ENCODE measurements at regions not wholly inside any gene's neighbourhood (a gene's known extent, or its start where the extent isn't known, plus 50 kb on each side); places are given as distances from the start of the nearest gene placed in this dataset.
A peak's percentile ranks its signal among the peaks of the same experiment; 100 is the strongest.

- no peak for DNase-seq (ENCODE audit: extremely low spot score)
- no peak for TF ChIP-seq CTBP1 (IDR thresholded peaks at IDR 0.05; ENCODE audit: borderline replicate concordance)
- TF ChIP-seq FOXA1 (IDR thresholded peaks at IDR 0.05): no peak
- TF ChIP-seq BHLHE40 (IDR thresholded peaks at IDR 0.05; ENCODE audit: borderline replicate concordance): no peak
- no peak for TF ChIP-seq ZNF384 (IDR thresholded peaks at IDR 0.05)
- no peak for TF ChIP-seq SP1 (IDR thresholded peaks at IDR 0.05)
- no peak for TF ChIP-seq ELF4 (IDR thresholded peaks at IDR 0.05)
- TF ChIP-seq HDGF (IDR thresholded peaks at IDR 0.05; ENCODE audit: borderline replicate concordance): no peak
- TF ChIP-seq SUZ12 (IDR thresholded peaks at IDR 0.05): no peak
- TF ChIP-seq, protein P1, sequence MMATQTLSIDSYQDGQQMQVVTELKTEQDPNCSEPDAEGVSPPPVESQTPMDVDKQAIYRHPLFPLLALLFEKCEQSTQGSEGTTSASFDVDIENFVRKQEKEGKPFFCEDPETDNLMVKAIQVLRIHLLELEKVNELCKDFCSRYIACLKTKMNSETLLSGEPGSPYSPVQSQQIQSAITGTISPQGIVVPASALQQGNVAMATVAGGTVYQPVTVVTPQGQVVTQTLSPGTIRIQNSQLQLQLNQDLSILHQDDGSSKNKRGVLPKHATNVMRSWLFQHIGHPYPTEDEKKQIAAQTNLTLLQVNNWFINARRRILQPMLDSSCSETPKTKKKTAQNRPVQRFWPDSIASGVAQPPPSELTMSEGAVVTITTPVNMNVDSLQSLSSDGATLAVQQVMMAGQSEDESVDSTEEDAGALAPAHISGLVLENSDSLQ (IDR thresholded peaks at IDR 0.05): no peak
- TF ChIP-seq L3MBTL2 (conservative IDR thresholded peaks at IDR 0.05): no peak
- TF ChIP-seq FOXK2 (IDR thresholded peaks at IDR 0.05): no peak
- no peak for TF ChIP-seq FOXM1 (IDR thresholded peaks at IDR 0.05; ENCODE audit: borderline replicate concordance)
- TF ChIP-seq NFRKB (IDR thresholded peaks at IDR 0.05): no peak
- TF ChIP-seq TARDBP (IDR thresholded peaks at IDR 0.05): no peak
- TF ChIP-seq ARNT (IDR thresholded peaks at IDR 0.05): no peak
- TF ChIP-seq LEF1 (IDR thresholded peaks at IDR 0.05; ENCODE audit: borderline replicate concordance): no peak
- POLR2A ChIA-PET: no interaction called here
- CTCF ChIA-PET: no interaction called here
These were observed 82.7 kb downstream of the SIK1 start for GRCh38 chr21:43343992-43344886.

- CTCF ChIA-PET: no interaction called here
- POLR2A ChIA-PET: no interaction called here
- DNase-seq (ENCODE audit: extremely low spot score): no peak
- TF ChIP-seq ZNF384 (IDR thresholded peaks at IDR 0.05): no peak
- no peak for TF ChIP-seq BHLHE40 (IDR thresholded peaks at IDR 0.05; ENCODE audit: borderline replicate concordance)
- TF ChIP-seq, protein P1 (IDR thresholded peaks at IDR 0.05): no peak
- TF ChIP-seq L3MBTL2 (conservative IDR thresholded peaks at IDR 0.05): no peak
- no peak for TF ChIP-seq SP1 (IDR thresholded peaks at IDR 0.05)
- no peak for TF ChIP-seq NFRKB (IDR thresholded peaks at IDR 0.05)
- no peak for TF ChIP-seq FOXA1 (IDR thresholded peaks at IDR 0.05)
- TF ChIP-seq SUZ12 (IDR thresholded peaks at IDR 0.05): no peak
- no peak for TF ChIP-seq CTBP1 (IDR thresholded peaks at IDR 0.05; ENCODE audit: borderline replicate concordance)
- no peak for TF ChIP-seq LEF1 (IDR thresholded peaks at IDR 0.05; ENCODE audit: borderline replicate concordance)
- no peak for TF ChIP-seq ELF4 (IDR thresholded peaks at IDR 0.05)
- no peak for TF ChIP-seq ARNT (IDR thresholded peaks at IDR 0.05)
- TF ChIP-seq TARDBP (IDR thresholded peaks at IDR 0.05): no peak
- no peak for TF ChIP-seq FOXK2 (IDR thresholded peaks at IDR 0.05)
- no peak for TF ChIP-seq FOXM1 (IDR thresholded peaks at IDR 0.05; ENCODE audit: borderline replicate concordance)
- TF ChIP-seq HDGF (IDR thresholded peaks at IDR 0.05; ENCODE audit: borderline replicate concordance): no peak
These were observed 83.6 kb downstream of the SIK1 start for GRCh38 chr21:43343095-43343991.

DNA sequence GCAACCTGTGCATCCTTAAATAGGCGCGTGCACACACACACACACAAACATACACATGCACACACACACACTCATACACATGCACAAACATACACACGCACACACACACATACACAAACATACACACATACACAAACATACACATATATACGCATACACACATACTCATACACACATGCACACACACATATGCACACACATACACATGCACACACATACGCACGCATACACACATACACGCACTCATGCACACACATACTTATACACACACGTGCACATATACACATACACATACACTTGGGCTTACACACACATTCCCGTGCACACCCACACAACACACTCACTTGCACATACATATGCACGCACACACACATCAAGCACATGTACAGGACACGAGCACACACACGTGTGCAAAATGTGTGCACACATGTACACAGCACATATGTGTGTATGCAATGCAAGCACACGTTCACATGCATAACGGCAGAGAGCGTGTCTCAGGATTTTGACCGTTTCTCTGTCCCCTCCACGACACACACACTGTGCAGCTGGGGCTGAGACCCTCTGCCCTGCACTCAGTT lies 84.5 kb downstream of the SIK1 start:
- POLR2A ChIA-PET: no interaction called here
- CTCF ChIA-PET: no interaction called here
- TF ChIP-seq HDGF (IDR thresholded peaks at IDR 0.05; ENCODE audit: borderline replicate concordance): no peak
- TF ChIP-seq ELF4 (IDR thresholded peaks at IDR 0.05): 0 out of 2 replicates have a peak, but pooled peaks have one; percentile 18

DNA sequence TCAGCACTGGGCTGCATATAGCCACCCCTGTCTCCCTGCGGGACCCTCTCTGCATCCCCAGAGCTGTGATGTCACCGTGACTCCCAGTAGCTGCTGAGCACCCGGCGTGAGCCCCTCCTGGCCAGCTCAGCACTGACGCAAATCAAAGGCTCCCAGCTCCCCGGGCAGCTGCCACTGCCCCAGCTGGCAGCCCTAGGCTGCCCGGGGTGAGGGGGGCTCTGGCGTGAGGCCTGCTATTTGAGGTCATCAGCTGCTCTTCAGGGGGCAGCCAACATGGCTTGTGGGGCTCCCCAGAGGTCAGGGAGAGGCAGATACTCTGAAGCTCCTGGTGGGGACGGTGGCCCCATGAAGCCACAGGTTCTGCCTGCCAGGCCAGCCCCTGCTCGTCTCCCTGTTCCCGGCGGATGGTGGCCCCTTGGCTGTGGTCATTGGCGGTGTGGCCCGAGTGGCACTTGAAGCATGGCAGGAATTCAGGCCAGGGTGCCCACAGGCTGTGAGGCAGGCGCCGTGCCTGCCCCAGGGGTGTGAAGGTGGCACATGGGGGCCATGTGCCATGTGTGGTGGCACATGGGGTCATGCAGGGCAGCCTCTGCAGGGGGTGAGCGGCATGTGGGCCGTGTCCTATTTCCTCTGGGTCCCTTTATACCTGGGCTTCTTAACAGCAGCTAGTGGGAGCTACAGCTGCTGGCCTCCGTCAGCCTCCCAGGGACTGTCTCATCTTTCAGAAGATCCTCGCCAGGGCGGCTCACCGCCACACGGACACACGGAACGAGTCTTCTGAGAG lies 85.4 kb downstream of the SIK1 start:
- no peak for DNase-seq (ENCODE audit: extremely low spot score)
- no peak for TF ChIP-seq LEF1 (IDR thresholded peaks at IDR 0.05; ENCODE audit: borderline replicate concordance)
- TF ChIP-seq HDGF (IDR thresholded peaks at IDR 0.05; ENCODE audit: borderline replicate concordance): no peak
- no peak for TF ChIP-seq ELF4 (IDR thresholded peaks at IDR 0.05)
- no peak for TF ChIP-seq FOXK2 (IDR thresholded peaks at IDR 0.05)
- TF ChIP-seq ZNF384 (IDR thresholded peaks at IDR 0.05): no peak
- TF ChIP-seq ARNT (IDR thresholded peaks at IDR 0.05): no peak
- TF ChIP-seq NFRKB (IDR thresholded peaks at IDR 0.05): no peak
- no peak for TF ChIP-seq SUZ12 (IDR thresholded peaks at IDR 0.05)
- no peak for TF ChIP-seq TARDBP (IDR thresholded peaks at IDR 0.05)
- no peak for TF ChIP-seq BHLHE40 (IDR thresholded peaks at IDR 0.05; ENCODE audit: borderline replicate concordance)
- TF ChIP-seq CTBP1 (IDR thresholded peaks at IDR 0.05; ENCODE audit: borderline replicate concordance): no peak
- TF ChIP-seq L3MBTL2 (conservative IDR thresholded peaks at IDR 0.05): no peak
- no peak for TF ChIP-seq SP1 (IDR thresholded peaks at IDR 0.05)
- TF ChIP-seq, protein P1 (IDR thresholded peaks at IDR 0.05): no peak
- no peak for TF ChIP-seq FOXA1 (IDR thresholded peaks at IDR 0.05)
- no peak for TF ChIP-seq FOXM1 (IDR thresholded peaks at IDR 0.05; ENCODE audit: borderline replicate concordance)
- POLR2A ChIA-PET: no interaction called here
- CTCF ChIA-PET: no interaction called here

More for the DNA sequence above, 84.5 kb downstream of the SIK1 start:
- no peak for DNase-seq (ENCODE audit: extremely low spot score)

Data from HEK293T (cell line).